M059J (cell line): ENCODE measurements at regions not wholly inside any gene's neighbourhood (a gene's known extent, or its start where the extent isn't known, plus 50 kb on each side); places are given as distances from the start of the nearest gene placed in this dataset.

Source experiments
- DNase-seq: peaks from one replicate; pipeline ENCODE4 v3.0.0-alpha.2; 2012; ENCODE audit warnings: low read depth

DNA sequence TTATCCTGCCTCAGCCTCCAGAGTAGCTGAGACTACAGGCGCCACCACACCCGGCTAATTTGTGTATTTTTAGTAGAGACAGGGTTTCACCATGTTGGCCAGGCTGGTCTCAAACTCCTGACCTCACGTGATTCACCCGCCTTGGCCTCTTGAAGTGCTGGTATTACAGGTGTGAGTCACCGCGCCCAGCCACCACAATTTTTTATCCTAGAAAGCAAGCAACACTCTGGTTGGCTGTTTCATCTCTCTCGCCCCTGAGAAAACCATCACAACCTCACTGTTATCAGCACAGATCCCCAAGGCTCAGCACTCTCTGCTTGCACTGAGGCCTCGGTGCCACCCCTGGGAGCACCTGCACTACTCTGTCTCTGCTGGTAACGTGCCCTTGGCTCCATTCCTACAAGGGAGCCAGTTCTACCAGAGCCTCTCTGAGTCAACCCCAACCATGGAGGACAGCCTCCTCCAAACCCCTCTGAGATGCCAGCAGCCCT, 134.8 kb upstream of the AGAP1 start:
- peak; percentile 97 for DNase-seq

- no peak for DNase-seq
Measured at GRCh38 chr2:235360446-235360845, 133.4 kb upstream of the AGAP1 start.

- DNase-seq = no peak
Measured at GRCh38 chr2:235365743-235366142, 128.1 kb upstream of the AGAP1 start.

DNA sequence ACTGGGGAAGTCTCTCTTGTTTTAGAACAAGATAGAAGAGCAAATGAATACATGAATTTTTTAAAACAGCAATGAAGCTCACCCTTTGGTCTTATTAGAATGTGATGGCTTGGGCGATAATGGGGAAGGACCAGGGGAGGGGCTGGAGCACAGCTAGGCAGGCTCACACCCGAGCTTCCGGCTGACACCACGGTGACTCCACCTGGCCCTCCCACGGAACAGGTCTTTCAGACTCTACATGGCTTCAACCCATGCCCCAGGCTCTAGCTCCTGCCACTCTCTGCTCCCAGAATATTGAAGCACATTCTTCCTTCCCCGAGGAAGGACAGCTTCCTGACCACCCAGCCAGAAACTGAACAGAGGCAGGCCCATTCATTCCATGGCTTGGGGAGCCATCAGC, 127.5 kb upstream of the AGAP1 start:
- DNase-seq = no peak

- peak; percentile 34 for DNase-seq
Measured at GRCh38 chr2:235366807-235367206, 127.0 kb upstream of the AGAP1 start.

DNA sequence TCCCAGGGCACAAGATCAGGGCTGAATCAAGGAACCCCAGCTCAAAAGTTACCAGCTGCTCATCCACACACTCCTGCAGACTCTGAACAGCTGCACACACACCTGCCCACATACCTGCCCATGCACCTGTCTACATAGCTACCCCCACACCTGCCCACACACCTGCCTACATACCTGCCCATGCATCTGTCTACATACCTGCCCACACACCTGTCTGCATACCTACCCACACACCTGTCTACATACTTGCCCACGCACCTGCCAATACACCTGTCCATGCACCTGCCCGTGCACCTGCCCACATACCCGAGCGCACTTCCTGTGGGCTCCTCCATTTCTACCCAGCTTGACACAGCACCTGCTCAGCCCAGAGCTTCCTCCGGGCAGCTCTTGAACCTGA, 122.8 kb upstream of the AGAP1 start:
- DNase-seq = no peak

- peak; percentile 17 for DNase-seq
Measured at GRCh38 chr2:235373171-235373570, 120.7 kb upstream of the AGAP1 start.

DNA sequence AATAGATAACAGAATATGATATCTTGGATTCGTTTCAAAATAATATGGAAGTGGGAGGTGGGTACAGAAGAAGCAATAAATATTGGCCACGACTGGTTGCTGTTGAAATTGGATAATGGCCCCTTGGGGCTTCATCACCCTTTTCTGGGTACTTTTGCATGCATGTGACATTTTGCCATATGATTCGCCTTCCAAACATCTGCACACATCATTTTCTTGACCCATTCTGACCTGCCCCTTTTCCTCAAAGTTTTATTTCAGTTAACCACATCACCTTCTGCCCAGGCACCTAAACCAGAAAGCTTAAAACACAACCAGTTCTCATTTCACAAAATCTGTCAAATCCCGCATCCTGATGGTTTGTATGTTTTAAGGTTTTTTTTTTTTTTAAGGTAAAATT, 116.7 kb upstream of the AGAP1 start:
- DNase-seq = peak; percentile 59

DNA sequence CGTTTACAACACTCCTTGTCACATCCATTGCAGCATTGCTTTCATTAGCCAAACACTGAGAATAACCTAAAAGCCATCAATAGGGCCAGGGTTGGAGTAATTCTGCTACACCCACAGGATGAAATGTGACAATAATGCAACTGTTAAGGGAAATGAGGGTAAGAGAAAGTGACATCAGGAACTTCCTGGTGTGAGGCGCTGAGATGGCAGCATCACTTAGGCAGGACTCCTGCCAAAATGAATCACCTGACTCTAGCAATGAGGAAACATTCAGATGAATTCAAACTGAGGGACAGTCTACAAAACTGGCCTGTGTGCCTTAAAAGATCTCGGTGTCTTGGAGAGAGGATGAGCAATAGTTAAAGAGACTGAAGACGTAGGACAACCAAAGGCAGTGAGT, 115.6 kb upstream of the AGAP1 start:
- DNase-seq = peak; percentile 62

DNA sequence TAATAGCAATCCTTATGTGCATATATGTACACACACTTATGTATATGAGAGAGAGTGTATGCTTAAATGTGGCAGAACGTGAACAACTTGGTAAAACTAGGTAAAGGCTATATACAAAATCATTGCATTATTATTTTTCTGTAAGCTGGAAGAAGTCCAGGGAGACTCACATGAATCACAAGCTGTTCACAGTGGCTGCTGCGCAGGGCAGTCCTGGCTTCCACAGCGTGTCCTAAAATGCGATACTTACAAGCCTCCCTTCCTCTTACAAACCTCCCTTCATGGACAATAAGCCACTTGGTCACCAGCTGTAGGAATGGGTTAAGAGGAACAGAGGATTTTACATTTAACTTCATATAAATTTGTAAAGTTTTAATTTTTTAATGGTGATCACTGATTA, 114.9 kb upstream of the AGAP1 start:
- no peak for DNase-seq

- peak; percentile 56 for DNase-seq
Measured at GRCh38 chr2:235381261-235381912, 112.5 kb upstream of the AGAP1 start.

DNA sequence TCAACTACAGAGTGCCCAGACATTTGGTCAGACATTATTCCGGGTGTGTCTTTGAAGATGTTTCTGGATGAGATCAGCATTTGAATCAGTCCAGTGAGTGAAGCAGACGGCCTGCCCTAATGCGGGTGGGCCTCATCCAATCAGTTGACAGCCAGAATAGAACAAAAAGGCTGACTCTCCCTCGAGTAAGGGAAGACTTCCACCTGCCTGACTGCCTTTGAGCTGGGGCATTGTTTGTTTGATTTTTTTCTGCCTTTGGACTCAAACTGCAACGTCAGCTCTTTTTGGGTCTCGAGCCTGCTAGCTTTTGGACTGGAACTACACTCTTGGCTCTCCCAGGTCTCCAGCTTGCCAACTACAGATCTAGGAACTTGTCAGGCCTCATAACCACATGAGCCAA, 111.7 kb upstream of the AGAP1 start:
- no peak for DNase-seq

DNA sequence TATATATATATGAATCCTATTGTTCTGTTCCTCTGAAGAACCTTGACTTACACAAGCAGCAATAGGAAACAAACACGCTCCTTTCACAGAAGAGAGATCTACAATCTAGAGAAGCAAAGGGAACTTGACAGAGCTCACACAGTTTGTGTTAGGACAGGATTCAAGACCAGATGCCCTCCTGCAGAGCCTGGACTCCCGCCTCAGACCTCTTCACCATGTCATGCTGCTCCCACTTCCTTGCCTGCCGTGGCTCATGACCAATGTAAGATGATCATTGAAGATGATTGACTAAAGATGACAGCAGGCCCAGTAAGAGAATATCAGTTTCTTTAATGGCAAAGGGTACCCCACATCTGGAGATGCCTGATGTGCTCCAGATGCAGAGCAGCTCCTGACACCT, 111.2 kb upstream of the AGAP1 start:
- no peak for DNase-seq

DNA sequence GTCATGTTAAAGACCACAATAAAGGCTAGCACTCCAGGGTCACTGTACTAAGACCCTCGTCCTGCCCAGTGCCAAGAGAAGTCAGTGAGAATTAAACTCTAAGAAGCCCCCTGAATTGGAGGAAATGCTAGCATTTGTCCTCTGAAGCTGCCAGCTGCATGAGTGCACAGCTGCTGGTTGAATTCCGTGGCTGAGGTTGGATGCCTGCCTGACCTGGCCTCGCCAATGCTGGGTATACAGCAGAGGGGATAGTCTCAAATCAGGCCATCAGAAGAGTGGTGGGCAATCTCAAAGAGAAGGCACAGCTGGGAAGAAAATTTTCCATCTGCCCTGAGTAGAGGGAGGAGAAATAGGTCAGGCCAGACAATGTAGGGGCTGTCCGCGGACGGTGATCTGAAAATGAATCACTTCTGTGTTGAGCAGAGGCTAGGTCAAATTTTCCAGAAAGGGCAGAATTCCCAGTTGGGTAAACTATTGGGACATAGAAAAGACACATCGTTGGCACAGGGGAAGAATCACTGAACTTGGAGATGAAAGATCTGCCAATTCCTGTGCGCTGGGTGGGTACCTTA, 110.5 kb upstream of the AGAP1 start:
- DNase-seq = no peak

DNA sequence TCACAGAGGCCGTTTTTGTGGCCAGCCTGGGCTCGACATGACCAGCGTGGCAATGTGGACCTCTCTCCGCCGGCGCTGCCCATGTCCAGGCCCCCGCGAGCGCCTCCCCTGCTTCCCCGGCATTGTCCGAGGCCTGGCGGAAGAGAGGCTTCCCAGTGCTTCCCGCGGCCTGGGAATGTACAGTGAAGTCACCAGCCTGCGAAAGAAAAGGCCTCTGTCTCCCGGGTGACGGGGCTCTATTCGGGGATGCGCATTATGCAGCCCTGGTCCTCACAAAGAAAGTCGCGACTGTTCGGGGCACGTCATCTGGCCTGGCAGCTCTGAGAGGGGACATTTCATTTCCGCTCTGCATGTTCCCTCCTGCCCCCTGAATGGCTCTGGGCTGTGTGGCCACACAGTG, 109.2 kb upstream of the AGAP1 start:
- DNase-seq = no peak

GRCh38 chr2:235389626-235390025, 104.2 kb upstream of the AGAP1 start:
- DNase-seq = no peak

DNA sequence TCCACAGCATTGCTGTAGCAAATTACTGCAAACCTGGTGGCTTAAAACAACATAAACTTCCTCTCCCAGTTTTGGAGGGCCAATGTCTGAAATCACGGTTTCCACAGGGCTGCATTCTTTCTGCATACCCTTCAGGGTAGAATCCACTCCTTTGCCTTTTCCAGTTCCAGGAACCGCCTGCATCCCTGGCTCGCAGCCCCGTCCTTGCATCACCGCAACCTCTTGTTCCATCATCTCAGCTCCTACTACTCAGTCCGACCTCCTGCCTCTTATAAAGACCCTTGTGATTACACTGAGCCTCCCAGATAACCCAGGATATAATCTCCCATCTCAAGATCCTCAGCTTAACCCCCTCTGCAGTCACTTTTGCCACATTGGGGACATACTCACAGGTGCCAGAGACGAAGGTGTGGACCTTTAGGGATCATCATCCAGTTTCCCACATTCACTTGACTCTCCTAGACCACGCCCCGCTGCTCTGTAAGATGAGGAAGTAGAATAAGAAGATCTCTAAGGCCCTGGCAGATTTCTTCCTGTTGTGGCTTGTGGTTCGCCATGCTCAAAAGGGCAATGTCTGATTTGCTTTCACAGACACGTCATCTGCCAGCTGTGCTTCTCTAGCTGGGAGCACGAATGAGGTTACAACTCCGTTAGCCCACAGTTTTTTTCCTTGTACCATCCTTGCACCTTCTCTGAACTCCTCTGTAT, 103.6 kb upstream of the AGAP1 start:
- peak; percentile 94 for DNase-seq

DNA sequence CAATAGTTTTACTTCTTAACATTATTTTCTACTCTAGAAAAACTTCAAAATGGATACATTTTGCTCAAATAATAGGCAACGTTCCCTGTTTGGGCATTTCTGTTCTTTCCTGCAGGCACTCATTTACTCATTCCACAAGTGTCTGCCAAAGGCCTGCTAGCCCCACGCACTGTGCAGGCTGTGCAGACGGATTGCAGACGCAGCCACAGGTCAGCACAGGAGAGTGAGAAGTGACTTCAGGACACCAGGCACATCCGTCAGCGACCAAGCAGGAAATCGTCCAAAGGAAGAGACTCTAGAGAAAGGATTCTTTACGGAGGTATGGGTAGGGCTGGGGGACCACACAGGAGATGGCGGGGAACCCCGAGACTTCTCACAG, 103.0 kb upstream of the AGAP1 start:
- DNase-seq = no peak

DNA sequence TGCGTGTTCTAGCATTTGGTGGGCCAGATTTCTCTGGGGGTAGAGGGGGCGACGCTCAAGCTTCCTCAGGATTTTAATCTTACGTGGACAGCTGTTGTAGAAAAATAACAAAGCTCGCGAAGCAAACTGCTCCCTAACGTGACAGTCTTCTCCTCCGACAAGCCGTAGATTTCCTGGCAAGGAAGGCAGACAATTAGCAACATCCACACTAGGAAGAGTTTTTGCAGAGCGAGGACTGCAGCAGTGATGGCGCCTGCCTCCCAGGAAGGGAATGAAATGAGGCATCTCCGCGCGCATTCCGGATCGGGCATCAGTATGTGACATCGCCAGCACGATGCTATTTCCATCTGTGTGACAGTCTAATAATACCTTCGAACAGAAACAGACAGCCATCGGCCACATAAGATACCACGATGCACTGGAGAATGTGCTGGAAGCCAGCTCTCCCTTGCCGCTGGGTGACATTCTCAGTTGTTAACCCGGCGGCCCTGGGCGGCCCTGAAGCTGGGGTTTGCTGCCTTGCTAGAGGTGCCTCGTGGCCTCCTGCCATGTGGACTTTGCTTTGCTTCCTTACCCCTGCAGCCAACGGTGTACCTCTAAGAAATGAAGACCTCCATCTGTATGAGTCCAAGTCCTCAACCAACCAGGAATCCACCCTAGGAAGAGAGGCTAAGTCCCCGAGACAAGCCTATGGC, 101.8 kb upstream of the AGAP1 start:
- DNase-seq = no peak

DNA sequence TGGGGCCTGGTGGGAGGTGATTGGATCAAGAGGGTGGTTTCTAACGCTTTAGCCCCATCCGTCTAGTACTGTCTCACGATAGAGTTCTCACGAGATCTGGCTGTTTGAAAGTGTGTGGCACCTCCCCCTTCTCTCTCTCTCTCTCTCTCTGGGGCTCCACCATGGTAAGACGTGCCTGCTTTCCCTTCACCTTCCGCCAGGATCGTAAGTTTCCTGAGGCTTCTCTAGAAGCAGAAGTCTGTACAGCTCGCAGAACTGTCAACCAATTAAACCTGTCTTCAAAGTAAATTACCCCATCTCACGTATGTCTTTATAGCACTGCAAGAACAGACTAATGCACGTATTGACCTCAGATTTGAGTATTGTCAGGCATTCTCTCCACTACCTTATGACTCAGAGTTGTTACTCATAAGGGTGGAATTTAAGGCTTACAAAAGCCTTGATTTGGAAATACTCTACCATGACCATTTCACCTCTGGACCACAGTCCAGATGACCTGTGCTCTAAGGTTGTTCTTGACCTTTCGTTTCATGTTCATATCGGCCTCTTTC, 99.5 kb upstream of the AGAP1 start:
- DNase-seq = peak; percentile 98

DNA sequence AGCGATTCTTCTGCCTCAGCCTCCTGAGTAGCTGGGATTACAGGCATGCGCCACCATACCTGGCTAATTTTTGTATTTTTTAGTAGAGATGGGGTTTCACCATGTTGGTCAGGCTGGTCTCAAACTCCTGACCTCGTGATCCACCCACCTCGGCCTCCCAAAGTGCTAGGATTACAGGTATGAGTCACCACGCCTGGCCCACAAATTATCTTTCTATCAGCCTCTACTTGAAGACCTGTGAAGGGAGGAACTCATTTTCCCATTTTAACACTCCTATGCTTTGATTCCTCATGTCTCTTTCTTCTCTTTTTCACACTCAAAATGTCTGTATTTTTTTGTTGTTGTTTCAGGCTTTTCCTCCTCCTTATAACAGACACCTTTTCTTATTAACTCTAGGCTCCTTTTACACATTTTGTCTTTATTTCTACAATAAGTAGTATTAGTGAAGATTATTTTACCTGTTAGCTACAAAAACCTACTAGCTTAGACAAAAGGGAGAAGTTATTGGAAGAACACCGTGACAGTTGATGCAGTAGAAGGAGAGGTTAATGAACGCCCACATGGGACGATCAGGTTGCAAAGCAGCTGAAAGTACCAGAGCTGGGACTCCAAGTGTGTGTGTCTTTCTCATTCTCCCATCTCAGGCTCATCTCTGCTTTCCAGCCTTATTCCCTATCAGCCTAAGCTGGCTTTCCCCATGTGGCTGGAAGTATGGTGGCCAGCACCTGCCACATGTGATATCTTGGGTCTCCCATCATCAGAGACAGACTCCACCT, 97.6 kb upstream of the AGAP1 start:
- peak; percentile 53 for DNase-seq

- peak; percentile 57 for DNase-seq
Measured at GRCh38 chr2:235398321-235398720, 95.5 kb upstream of the AGAP1 start.
